Astrocyte (in vitro differentiated cells and primary cell): ENCODE measurements at regions not wholly inside any gene's neighbourhood (a gene's known extent, or its start where the extent isn't known, plus 50 kb on each side); places are given as distances from the start of the nearest gene placed in this dataset.

ENCODE experiments used
- CTCF ChIP-seq: IDR thresholded peaks from 2 replicates; pipeline ENCODE4 v1.5.1; 2011; ENCODE audit warnings: low read depth, mild to moderate bottlenecking, inconsistent platforms, low read length, moderate library complexity; ENCODE audit not compliant: insufficient read depth
- EZH2 ChIP-seq: IDR thresholded peaks from 2 replicates; pipeline ENCODE4 v1.6.1; 2012; ENCODE audit warnings: mild to moderate bottlenecking, low read length, inconsistent platforms; ENCODE audit not compliant: insufficient read depth

DNA sequence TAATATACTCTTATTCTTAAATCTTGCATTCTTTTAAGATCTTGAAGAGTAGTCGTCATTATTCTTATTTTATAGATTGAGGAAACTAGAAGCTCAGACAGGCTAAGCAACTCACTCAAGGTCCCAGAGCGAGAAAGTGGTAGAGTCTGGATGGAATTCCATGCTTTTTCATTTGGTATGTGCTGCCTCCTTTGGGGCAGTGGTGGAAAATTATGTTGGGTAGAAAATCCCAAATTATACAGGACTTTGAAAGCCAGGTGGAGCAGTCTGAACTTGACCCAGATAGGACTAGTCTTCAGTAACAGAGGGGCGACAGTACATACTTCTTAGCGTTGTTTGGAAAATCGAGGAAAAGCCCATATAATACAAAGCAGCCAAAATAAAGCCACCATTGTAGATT is 205.6 kb downstream of the ATG4C start:
- TF ChIP-seq CTCF: no peak
- no peak for TF ChIP-seq EZH2
